Fibroblast of peridontal ligament (primary cell): ENCODE measurements at regions not wholly inside any gene's neighbourhood (a gene's known extent, or its start where the extent isn't known, plus 50 kb on each side); places are given as distances from the start of the nearest gene placed in this dataset.

Experiments
- DNase-seq: peaks from one replicate; pipeline ENCODE4 v3.0.0-alpha.2; 2010; ENCODE audit errors: extremely low read depth

DNA sequence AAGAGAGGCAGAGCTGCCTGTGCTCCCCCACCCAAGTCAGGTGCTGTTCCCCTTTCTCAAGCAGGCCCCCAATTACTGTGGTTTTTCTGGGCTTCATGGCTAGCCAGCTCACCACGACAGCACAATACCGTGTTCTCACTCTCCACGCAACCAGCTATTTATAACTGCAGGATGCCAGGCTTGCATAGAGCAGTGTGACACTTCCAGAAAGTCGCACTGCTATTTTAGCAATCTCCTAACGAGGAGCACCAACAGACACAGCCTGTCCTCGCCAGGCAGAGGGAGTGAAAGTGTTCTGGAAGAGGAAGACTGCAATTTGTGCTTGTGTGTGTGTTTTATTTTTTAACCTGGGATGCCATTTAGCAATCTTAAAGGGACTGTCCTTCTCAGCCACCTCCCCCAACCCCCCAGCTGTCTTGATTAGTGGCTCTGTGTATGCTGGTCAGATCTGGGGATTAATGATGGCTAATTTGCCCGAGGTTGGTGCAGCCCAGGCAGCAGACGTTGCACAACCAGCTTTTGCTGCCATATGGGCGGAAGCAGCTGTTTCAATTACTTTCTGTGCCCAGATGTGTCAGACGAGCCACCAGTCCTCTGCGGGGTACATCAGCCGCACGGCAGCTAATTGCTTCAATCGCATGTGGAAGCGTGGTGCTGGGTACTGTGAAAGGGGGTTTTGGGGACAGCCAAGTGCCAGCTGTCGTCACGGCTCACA lies 268.0 kb upstream of the ARRDC4 start:
- DNase-seq: no peak

DNA sequence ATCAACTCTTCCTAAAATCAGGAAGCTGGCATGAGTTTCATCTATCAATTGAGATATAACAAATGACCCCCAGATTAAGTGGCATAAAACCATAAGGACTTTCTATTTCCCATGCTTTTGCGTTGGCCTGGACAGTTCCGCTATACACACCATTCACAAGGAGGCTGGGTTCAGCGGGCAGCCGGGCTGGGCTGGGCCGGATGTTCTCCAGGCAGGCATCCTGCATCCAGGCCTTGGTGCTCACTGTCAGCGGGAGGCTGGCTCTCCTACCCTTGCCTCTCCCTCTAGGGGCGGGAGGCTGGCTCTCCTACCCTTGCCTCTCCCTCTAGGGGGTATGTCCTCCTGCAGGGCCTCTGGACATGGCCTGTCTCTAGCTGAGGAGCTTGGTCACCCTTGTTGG lies 266.0 kb upstream of the ARRDC4 start:
- DNase-seq: no peak

DNA sequence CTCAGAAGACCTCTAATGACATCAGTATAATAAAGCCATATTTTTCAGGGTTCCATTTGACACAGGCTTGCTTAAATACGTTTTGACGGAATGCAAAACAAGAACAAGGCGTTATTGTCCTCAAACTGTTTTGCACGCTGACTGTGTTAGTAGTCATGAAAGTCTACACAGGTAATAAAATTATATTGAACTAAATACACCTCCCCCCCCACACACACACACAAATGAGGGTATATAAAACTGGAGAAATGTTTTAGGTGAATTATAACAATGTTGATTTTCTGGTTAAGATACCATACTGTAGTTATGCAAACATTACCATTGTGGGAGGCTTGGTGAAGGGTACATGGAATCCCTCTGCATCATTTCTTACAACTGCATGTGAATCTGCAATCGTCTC lies 257.1 kb upstream of the ARRDC4 start:
- DNase-seq: no peak

DNA sequence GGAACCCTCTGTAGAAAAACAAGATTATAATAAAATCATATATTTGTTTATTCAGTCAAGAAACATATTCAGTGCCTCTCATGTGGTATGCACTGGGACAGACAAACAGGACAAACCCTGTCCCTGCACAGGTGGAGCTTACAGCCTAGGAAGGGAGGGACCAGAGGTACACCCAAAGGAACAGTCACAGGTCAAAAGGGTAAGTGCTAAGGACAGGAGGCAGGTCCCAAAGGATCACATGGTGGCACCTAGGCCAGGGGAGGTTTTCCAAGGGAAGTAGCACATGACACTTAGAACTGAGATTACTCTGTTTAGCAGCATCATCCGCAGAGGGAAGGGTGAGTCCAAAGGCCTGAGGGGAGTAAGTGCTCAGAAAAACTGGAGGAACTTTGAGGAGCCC lies 254.4 kb upstream of the ARRDC4 start:
- DNase-seq: no peak

DNA sequence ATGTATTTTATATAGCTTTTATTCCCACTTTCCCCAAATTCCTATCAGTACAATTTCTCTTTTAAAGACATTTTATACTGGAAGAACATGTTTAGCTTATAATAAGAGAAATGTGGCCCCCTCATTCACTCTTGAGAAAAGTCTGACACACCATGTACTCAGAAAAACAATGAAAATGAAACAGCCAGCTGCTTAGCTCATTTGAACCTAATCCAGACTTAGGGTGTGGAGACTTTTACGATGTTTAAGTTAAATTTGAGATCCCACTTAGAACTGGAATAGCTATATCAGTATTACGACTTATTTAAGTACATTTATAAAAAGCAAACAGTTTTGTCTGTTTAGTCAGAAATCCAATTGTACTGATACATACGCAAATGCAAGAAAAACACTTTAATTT lies 252.3 kb upstream of the ARRDC4 start:
- DNase-seq: no peak

DNA sequence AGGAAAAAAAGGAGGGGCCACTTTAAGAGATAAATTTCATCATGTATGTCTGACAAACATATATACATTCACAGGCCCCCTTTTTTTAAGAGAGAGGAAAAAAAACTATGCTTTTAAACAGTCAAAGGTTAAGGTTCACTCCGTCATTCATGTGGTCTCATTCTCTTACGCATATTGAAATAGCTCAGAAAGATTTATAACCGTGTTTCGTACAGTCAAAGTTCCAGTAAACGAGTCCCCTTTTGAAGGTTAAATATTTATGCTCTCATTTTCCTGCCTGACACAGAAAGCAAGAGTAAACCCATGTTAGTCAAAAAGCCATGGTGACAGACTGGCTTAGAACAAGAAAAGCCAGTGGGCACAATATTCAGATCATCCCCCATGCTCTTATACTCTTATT lies 248.0 kb upstream of the ARRDC4 start:
- DNase-seq: no peak

DNA sequence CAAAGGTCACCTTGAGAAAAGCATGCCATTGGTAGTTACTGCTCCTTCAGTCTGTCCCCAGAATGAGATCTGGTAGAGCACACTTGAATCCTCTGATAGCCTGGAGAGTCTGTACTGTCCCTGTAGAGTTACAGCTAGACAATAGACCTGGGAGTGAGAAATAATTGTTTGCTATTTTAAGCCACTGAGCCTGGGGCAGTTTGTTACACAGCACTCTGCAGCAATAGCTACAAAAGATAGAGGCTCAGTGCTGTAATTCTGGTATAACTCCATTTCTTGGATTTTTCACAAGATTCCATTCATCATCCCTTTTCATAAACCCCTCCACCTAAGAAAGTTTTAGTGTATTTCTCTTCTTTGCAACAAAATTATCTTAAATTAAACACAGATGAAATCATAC lies 242.7 kb upstream of the ARRDC4 start:
- DNase-seq: no peak

DNA sequence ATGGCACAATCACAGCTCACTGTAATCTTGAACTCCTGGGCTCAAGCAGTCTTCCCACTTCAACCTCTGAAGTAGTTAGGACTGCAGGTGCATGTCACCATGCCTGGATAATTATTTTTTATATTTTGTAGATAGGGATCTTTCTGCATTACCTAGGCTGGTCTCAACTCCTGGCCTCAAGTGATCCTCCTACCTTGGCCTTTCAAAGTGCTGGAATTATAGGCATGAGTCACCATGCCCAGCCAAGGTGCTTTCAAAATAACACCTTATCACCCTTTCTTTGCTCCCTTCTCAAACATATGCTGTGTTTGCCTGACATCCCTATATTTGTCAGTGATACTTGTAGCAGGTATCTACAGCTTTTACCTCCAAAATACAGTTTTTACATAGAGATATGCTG lies 242.0 kb upstream of the ARRDC4 start:
- no peak for DNase-seq

DNA sequence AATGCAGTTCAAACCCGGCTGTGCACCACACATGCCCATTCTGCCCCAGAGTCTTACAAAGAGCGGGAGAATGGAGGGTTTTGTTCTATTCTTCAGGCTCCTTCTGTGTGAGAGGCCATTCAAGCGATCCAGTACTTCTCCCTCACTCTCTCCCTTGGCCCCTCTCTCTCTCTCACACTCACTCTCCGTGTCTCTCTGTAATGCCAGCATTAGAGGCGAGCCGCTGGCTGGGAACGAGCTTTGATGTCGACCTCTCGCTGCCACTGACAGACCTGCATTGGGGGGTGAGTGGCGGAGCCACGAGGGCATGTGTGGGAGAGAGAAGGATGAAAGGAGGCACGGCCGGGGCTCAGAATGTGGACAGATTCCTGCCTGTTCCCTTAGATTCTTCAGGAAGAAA lies 231.7 kb upstream of the ARRDC4 start:
- DNase-seq: no peak

DNA sequence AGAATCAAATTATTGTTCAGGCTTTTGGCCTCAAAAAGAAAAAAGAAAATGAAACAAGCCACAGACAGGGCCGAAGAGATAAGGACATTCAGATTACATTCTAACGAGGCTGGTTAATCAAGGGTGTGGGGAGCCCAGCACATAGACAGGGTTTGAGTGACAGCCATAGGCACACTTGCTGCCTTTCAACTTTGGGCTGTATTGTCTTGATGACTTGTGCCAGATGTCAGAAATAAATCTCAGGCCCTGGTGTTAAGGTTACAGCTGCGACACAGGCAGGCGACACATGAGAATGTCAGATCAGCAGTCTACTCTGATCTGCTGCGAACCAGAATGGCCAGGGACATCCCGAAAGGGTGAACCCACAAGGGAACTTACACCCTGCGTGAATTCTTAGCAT lies 231.2 kb upstream of the ARRDC4 start:
- no peak for DNase-seq

DNA sequence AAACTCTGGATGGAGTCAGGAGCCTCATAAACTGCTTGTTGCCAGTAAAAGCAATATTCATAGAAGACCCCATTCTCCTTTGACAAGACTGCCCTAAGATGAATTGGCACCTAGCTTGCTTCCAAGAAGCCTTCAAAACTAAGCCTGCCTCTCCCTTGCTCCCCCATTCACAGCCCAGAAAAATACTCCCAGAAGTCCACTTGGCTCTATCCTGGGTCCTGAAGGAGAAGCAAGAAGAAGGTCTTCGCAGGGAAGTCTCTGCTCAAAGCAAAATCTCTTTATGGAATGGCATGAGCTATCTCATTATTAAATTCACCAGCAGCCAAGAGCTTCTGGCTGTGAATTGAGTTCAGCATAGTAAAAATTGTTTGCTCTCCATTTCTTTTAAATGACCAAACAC lies 230.2 kb upstream of the ARRDC4 start:
- DNase-seq: no peak

DNA sequence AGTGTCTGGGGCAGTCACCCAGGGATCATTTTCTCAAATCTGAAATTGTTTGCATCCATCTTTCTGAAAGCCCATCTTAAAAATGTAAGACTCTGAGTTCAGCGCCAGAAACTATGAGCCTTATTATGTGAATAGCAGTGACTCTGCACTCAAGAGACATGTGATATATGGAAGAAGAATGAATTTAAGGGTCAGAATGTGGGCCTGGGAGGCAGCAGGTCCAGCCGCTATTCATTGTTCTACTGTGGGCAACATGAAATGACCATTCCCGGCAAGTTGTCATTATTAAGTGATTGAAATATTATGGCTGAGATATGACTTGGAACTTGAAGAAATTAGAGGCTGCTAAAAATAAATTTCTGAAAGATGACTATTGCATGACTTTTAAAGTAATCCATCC lies 228.6 kb upstream of the ARRDC4 start:
- DNase-seq: no peak

DNA sequence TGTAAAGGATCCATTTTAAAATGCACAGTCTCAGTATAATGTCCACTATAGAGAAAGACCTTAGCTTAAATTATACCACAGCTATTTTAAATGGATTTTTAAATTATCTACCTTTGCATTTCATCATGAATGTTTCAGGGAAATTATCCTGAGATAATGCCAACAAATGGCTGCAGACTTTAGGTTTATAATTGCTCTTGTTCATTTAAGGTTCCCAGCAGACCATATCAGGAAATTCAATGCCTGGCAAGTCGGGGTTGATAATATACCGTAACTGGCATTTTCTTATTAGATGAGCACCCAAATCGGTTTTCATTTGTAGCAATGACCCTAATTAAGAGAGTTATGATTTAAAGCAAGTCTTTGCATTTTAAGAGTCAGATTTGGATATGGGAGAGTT lies 227.1 kb upstream of the ARRDC4 start:
- no peak for DNase-seq

DNA sequence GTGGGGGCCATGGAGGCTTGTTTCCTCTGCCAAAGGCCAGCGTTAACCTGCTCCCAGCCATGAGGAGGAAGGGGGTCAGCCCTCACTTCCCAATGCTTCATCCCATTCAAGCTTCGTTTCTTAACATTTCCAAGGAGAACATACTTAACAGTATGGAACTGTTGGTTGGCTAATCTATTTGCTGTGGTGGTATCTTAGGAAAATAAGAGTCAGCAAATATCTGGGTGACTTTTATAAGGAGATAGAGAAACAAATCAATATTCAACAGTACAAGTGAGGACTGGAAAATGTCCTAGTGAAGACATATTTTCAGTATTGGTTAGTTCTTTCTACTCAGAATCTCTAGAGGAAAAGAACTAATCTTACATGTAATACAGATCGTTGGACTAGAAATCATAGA lies 223.8 kb upstream of the ARRDC4 start:
- no peak for DNase-seq

DNA sequence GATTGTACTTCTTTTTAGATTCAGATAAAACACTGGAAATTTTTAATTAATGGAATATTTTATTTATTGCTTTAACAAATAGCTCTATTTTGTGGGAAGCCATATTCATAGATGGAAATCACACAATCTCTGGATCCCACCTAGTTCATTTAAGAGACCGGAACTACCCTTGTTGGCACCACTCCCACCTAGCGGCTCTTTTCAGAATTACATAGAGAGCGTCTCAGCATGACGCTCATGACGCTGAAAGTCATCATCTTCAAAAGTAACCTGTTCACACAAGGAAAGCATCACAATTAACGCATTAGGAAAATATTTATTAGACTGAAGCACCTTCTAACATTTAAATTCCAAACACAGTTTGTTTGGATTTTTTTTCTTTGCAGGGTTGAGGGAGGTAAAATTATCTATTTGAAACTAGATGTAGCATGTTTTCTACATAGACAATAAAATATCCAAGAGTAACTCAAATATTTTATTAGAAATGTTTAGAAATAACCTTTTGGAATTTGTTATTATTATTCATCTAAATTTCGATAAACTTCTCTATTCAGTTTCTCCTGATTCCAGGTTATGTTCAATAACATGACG lies 214.9 kb upstream of the ARRDC4 start:
- peak; percentile 0 for DNase-seq

DNA sequence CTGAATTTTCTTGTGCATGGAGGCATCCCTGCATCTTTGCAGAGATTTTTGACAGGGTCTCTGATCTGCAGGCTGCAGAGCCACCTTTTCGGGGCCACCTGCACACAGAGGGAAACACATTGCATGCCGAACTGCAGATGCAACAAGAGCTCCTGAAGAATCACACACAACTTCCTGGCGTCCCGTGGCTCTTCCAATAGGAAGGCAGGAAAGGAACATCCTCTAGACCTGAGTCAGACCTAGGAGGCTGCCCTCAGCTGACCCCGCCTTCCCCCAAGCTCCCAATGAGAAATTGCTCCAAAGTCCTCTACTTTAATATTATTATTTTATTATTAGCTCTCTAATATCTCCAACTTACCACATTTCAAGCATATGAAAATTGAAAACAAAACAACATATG lies 213.2 kb upstream of the ARRDC4 start:
- DNase-seq: no peak

DNA sequence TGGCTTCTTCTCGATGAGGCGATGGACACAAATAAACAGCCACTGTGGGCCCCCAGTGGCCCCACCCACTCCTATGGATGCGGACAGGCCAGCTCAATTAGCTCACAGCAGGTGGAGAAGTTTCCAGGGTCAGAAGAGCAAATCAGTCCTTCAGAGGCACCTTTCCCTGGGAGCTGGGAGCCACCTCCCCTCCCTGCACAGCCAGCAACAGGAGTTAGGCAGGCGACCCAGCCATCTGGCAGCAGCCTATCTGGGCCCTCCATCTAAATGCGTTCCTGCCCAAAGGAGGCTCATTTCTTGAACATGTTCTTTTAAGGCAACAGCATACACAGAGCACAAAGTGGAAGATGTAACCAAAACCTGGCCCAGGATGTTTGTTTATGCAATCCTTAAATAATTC lies 211.9 kb upstream of the ARRDC4 start:
- no peak for DNase-seq

DNA sequence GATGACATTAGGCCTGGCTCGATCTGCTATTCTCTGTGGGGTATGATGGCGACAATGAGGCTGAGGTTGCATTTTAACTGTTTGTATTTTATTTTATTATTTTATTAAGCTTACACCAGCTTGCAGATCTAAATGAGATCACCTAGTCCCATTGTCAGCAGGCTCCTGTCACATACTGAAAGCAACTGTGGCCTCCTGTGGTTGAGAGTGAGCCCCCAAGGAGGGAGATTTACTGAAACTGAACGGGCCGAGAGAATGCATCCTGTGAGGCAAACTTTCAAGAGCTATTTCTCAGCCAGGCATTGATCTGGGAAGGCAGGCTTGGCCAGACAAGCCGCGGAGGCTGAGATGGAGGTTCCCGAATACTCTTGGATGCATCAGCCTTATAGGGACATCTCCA lies 210.4 kb upstream of the ARRDC4 start:
- DNase-seq: no peak

DNA sequence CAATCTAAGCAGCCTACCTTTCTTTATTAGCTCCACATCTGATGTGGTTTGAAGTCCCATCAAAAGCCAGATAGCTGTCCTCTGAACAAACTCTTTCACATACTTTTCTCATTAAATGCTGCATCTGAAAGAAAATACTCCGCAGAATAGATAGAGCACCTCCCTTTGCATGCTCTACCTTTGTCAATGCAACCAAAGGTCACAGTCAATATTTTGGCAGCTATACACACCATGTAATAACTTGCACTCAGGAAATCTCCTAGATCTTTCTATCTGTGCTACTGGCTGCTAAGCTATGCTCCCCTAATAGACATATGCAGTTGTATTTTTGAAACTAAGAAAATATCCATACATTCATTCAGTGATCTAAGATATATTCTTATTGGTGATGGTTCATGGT lies 204.8 kb upstream of the ARRDC4 start:
- DNase-seq: no peak

DNA sequence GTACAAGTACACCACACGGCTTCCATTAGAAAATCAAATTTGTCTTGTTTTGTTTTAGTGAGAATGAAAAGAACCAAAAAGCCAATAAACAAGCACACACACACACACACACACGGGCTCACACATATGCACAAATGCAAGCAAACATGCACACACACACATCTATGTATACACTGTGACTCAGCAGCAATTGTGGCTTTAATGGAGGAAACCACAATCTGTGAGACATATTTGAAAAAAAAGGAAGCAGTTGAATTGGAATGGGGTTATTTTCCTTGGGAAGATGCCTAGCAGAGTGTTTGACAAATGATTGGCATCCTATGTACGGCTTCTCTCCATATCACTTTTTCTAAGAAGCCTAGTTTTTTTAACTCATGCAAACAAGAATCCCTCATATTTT lies 201.1 kb upstream of the ARRDC4 start:
- no peak for DNase-seq

DNA sequence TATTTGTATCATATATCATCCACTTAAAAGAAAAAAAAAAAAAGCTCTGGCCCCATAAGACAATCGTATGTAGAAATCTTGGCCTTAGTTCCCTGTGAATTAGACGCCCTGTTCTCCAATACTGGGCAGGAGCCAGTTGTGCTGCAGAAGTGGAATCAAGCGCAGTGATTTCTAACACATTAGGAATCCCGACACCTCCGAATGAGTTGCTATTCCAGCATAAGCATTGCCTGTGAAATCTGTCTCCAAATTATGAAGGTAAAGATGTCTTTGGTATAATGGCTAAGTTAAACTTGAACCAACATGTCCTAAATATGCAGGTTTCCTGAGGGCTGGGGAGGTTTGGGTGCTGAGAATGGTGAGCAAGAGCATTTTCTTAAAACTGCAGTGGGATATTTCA lies 199.4 kb upstream of the ARRDC4 start:
- no peak for DNase-seq

DNA sequence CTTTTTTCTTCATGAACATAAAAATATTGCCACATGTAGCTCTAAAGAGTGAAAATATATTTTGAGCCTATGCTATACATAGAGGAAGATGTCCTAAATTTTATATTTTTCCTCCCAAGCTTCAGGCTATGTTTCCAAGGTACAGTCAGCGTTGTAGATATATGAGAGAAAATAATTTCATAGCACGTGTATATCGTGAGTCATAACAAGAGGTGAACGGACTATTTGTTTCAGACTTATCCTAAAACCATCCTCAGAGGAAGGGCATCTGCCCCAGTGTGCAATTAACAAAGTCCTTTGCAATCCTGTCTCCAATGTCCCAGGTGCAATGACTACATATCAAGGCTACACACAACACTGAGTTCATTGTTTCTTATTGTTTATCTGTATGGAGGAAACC lies 177.3 kb upstream of the ARRDC4 start:
- no peak for DNase-seq

DNA sequence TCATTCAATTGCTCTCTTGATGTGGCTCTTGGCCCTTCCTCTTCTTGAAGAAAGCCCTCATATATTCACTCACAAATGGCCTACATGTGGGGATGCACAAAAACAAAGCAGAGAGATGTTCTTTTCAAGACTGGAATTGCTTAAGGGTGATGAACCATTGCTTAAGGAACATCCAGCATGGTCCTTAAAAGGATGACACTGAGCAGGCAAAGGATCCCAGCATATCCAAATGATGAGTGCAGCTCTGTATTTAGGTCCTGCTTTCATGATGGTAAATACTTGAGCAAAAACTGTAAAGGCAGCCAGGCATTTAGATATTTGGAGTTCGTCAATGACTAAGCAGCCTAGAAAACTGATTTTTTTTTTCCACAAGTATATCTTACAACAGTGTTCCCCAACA lies 173.8 kb upstream of the ARRDC4 start:
- DNase-seq: no peak

DNA sequence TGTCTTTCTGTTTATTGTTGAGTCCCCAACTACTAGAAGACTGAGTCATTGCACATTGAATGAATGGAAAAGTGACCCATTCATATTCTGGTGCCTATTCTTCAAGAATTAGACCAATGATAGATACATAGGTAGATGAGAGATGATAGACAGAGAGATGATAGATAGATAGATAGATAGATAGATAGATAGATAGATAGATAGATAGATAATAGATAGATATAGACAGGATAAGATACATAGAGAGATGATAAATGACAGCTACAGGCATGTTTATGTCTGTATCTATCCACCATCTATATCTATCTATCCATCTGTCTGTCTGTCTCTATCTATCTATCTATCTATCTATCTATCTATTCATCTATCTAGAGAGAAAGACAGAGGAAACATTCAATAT lies 170.3 kb upstream of the ARRDC4 start:
- no peak for DNase-seq
